DOHH2 (cell line): ENCODE measurements at regions not wholly inside any gene's neighbourhood (a gene's known extent, or its start where the extent isn't known, plus 50 kb on each side); places are given as distances from the start of the nearest gene placed in this dataset.

Experiments
- H3F3A ChIP-seq: fragments of 200-600 bp; sonication (generic), shearing (Covaris generic); 2 replicates; pipeline ENCODE4 v1.6.0; 2016; ENCODE audit warnings: antibody characterized with exemption, mild to moderate bottlenecking; ENCODE audit not compliant: control insufficient read depth, insufficient read depth
- H3K27ac ChIP-seq: fragments of 200-600 bp; sonication (generic); 2 replicates; pipeline ENCODE4 v1.5.1; 2014; ENCODE audit warnings: low read depth, mild to moderate bottlenecking, low read length, moderate library complexity
- H3K27me3 ChIP-seq: fragments of 200-600 bp; sonication (generic); 2 replicates; pipeline ENCODE4 v1.6.1; 2014; ENCODE audit warnings: mild to moderate bottlenecking, low read length, mixed read lengths; ENCODE audit not compliant: control insufficient read depth
- H3K36me3 ChIP-seq: fragments of 200-600 bp; sonication (generic); 2 replicates; pipeline ENCODE4 v1.6.1; 2014; ENCODE audit warnings: mild to moderate bottlenecking, low read length, moderate library complexity, mixed read lengths; ENCODE audit not compliant: control insufficient read depth
- H3K4me1 ChIP-seq: fragments of 200-600 bp; sonication (generic); 2 replicates; pipeline ENCODE4 v1.6.1; 2014; ENCODE audit warnings: mild to moderate bottlenecking, low read length, mixed read lengths; ENCODE audit not compliant: control insufficient read depth
- H3K4me2 ChIP-seq: fragments of 200-600 bp; sonication (generic); 2 replicates; pipeline ENCODE4 v1.6.0; 2014; ENCODE audit warnings: mild to moderate bottlenecking, low read length, moderate library complexity
- H3K4me3 ChIP-seq: fragments of 200-600 bp; sonication (generic); 2 replicates; pipeline ENCODE4 v1.5.1; 2014; ENCODE audit warnings: mild to moderate bottlenecking, low read length, mixed read lengths
- H3K79me2 ChIP-seq: fragments of 200-600 bp; sonication (generic); 2 replicates; pipeline ENCODE4 v1.6.1; 2014; ENCODE audit warnings: mild to moderate bottlenecking, low read length, mixed read lengths; ENCODE audit not compliant: control insufficient read depth
- H3K9me2 ChIP-seq: fragments of 200-600 bp; sonication (generic); replicated peaks from 2 replicates; pipeline ENCODE4 v1.6.1; 2014; ENCODE audit warnings: mild to moderate bottlenecking, low read length, mixed read lengths; ENCODE audit not compliant: control insufficient read depth
- H3K9me3 ChIP-seq: fragments of 200-600 bp; sonication (generic); 2 replicates; pipeline ENCODE4 v1.6.1; 2014; ENCODE audit warnings: antibody characterized with exemption, low read length, mixed read lengths; ENCODE audit not compliant: control insufficient read depth, insufficient read depth
- H4K20me1 ChIP-seq: fragments of 200-600 bp; sonication (generic); 2 replicates; pipeline ENCODE4 v1.6.0; 2014; ENCODE audit warnings: low read depth, mild to moderate bottlenecking, antibody characterized with exemption, low read length, moderate library complexity; ENCODE audit not compliant: control insufficient read depth, insufficient read depth
- CTCF ChIP-seq: fragments of 200-600 bp; sonication (generic); IDR thresholded peaks from one replicate; pipeline ENCODE4 v1.5.1; 2014; ENCODE audit warnings: antibody characterized with exemption, mild to moderate bottlenecking, low read depth, low read length; ENCODE audit not compliant: poor library complexity, severe bottlenecking
- EZH2phosphoT487 ChIP-seq: fragments of 200-600 bp; sonication (generic); IDR thresholded peaks from 2 replicates; pipeline ENCODE4 v1.6.1; 2017; ENCODE audit warnings: borderline replicate concordance, mild to moderate bottlenecking, antibody characterized with exemption, low read length, moderate library complexity, mixed read lengths

- no peaks in the 10 kb centered on the region for H3K36me3 ChIP-seq
- H3K9me3 ChIP-seq, result no peaks in the 10 kb centered on the region
These were observed 1035.4 kb downstream of the SH3BGRL start for GRCh38 chrX:82237328-82237727.

More at GRCh38 chrX:82237328-82237727, 1035.4 kb downstream of the SH3BGRL start:
- H3K9me2 ChIP-seq, result no peaks in the 10 kb centered on the region
- no peaks in the 10 kb centered on the region for H4K20me1 ChIP-seq
- H3K4me1 ChIP-seq, result no peaks in the 10 kb centered on the region
- H3K4me3 ChIP-seq, result no peak overlapping the region
- H3K27ac ChIP-seq, result no peak overlapping the region
- H3F3A ChIP-seq, result no peaks in the 10 kb centered on the region
- no peak overlapping the region for H3K4me2 ChIP-seq
- no peaks in the 10 kb centered on the region for H3K79me2 ChIP-seq
- H3K27me3 ChIP-seq, result no peaks in the 10 kb centered on the region
- TF ChIP-seq EZH2phosphoT487 (no peak), CTCF (no peak)
